GM19372 (cell line): ENCODE measurements at regions not wholly inside any gene's neighbourhood (a gene's known extent, or its start where the extent isn't known, plus 50 kb on each side); places are given as distances from the start of the nearest gene placed in this dataset.
"Not testable (repeated sequence)": the region's sequence is repeated elsewhere in the genome, so short reads cannot be mapped to it uniquely, and the experiment has no call there.

Source experiments
- ATAC-seq: cut with Tn5 transposase; IDR thresholded peaks from one replicate; pipeline ENCODE4 v1.9.1; 2021; ENCODE audit warnings: mild to moderate bottlenecking, low read depth, moderate library complexity; ENCODE audit not compliant: unreplicated experiment

GRCh38 chr10:80938903-80939302 lies 401.2 kb downstream of the SH2D4B start:
- ATAC-seq = no peak

- no peak for ATAC-seq
Measured at GRCh38 chr10:80945264-80945880, 407.7 kb downstream of the SH2D4B start.

- no peak for ATAC-seq
Measured at GRCh38 chr10:80946073-80946472, 408.4 kb downstream of the SH2D4B start.

- ATAC-seq = no peak
Measured at GRCh38 chr10:80946957-80947726, 409.4 kb downstream of the SH2D4B start.

GRCh38 chr10:80949785-80950184 lies 412.1 kb downstream of the SH2D4B start:
- ATAC-seq = no peak

- no peak for ATAC-seq
Measured at GRCh38 chr10:80952436-80952835, 414.7 kb downstream of the SH2D4B start.

GRCh38 chr10:80957161-80957560 lies 419.5 kb downstream of the SH2D4B start:
- ATAC-seq = no peak

- no peak for ATAC-seq
Measured at GRCh38 chr10:80964179-80964578, 426.5 kb downstream of the SH2D4B start.

GRCh38 chr10:80964955-80965614 lies 427.4 kb downstream of the SH2D4B start:
- no peak for ATAC-seq

- ATAC-seq = no peak
Measured at GRCh38 chr10:80966326-80966986, 428.8 kb downstream of the SH2D4B start.

- not testable (repeated sequence) for ATAC-seq
Measured at GRCh38 chr10:80967357-80967756, 429.7 kb downstream of the SH2D4B start.

GRCh38 chr10:80968903-80969302 lies 431.2 kb downstream of the SH2D4B start:
- no peak for ATAC-seq

- no peak for ATAC-seq
Measured at GRCh38 chr10:80971461-80971860, 433.8 kb downstream of the SH2D4B start.

- no peak for ATAC-seq
Measured at GRCh38 chr10:80976658-80977057, 439.0 kb downstream of the SH2D4B start.

- ATAC-seq = no peak
Measured at GRCh38 chr10:80985102-80985501, 447.4 kb downstream of the SH2D4B start.

- no peak for ATAC-seq
Measured at GRCh38 chr10:80986596-80986995, 448.9 kb downstream of the SH2D4B start.

GRCh38 chr10:80988755-80989154 lies 451.1 kb downstream of the SH2D4B start:
- ATAC-seq = no peak

- ATAC-seq = no peak
Measured at GRCh38 chr10:80996615-80997193, 459.0 kb downstream of the SH2D4B start.

GRCh38 chr10:81000781-81001180 lies 463.1 kb downstream of the SH2D4B start:
- no peak for ATAC-seq

- no peak for ATAC-seq
Measured at GRCh38 chr10:81002382-81002781, 464.7 kb downstream of the SH2D4B start.

GRCh38 chr10:81007872-81008271 lies 470.2 kb downstream of the SH2D4B start:
- no peak for ATAC-seq
